Mucosa of rectum (tissue), 2 donors: ENCODE measurements at regions not wholly inside any gene's neighbourhood (a gene's known extent, or its start where the extent isn't known, plus 50 kb on each side); places are given as distances from the start of the nearest gene placed in this dataset.

Source experiments
- H3K27ac ChIP-seq, 2 donors: one replicate each; pipeline ENCODE4 v1.7.0; 2013; ENCODE audit warnings: inconsistent platforms in 2 of 2, low read depth in 2 of 2, low read length in 2 of 2
- H3K27me3 ChIP-seq, 2 donors: one replicate each; pipeline ENCODE4 v1.7.0; 2013; ENCODE audit warnings: low read length in 2 of 2; ENCODE audit not compliant: control insufficient read depth in 2 of 2, insufficient read depth in 2 of 2
- H3K36me3 ChIP-seq, 2 donors: one replicate each; pipeline ENCODE4 v1.7.0; 2013; ENCODE audit warnings: low read length in 2 of 2; ENCODE audit not compliant: control insufficient read depth in 2 of 2, insufficient read depth in 2 of 2
- H3K4me1 ChIP-seq, 2 donors: one replicate each; pipeline ENCODE4 v1.7.0; 2013; ENCODE audit warnings: low read length in 2 of 2, mild to moderate bottlenecking in 1 of 2; ENCODE audit not compliant: control insufficient read depth in 2 of 2, insufficient read depth in 2 of 2
- H3K4me3 ChIP-seq, 2 donors: one replicate each; pipeline ENCODE4 v1.7.0; 2013; ENCODE audit warnings: low read length in 2 of 2
- H3K9ac ChIP-seq, 2 donors: one replicate each; pipeline ENCODE4 v1.7.0; 2013; ENCODE audit warnings: low read length in 2 of 2, low read depth in 1 of 2, mild to moderate bottlenecking in 1 of 2
- H3K9me3 ChIP-seq, 2 donors: one replicate each; pipeline ENCODE4 v1.7.0; 2013; ENCODE audit warnings: low read length in 2 of 2; ENCODE audit not compliant: control insufficient read depth in 2 of 2
- donor health status: healthy.
- donor health status: Normal muscosa, but diverticular disease.

DNA sequence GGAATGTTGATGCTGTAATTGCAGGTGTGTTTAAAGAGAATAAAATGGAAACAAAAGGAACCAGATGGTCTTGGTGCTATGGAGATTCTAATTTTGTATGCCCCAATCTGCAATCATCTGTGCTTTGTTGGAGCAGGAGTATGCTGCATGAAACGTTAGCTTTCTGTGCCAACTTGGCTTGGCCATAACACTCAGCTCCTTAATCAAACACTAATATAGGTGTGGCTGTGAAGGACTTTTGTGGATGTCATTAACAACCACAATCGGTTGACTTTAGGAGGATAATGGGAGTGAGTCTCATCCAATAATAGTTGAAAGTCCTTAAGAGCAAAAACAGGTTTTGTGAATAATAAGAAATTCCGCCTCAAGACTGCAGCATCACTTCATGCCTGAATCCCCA lies 399.2 kb downstream of the NLGN4X start:
- no peaks in the 10 kb centered on the region for H3K36me3 ChIP-seq
- no peaks in the 10 kb centered on the region for H3K9me3 ChIP-seq
- H3K9ac ChIP-seq = no peak overlapping the region
- H3K4me3 ChIP-seq = no peak overlapping the region
- no peaks in the 10 kb centered on the region for H3K4me1 ChIP-seq
- no peak overlapping the region for H3K27ac ChIP-seq
- no peaks in the 10 kb centered on the region for H3K27me3 ChIP-seq

DNA sequence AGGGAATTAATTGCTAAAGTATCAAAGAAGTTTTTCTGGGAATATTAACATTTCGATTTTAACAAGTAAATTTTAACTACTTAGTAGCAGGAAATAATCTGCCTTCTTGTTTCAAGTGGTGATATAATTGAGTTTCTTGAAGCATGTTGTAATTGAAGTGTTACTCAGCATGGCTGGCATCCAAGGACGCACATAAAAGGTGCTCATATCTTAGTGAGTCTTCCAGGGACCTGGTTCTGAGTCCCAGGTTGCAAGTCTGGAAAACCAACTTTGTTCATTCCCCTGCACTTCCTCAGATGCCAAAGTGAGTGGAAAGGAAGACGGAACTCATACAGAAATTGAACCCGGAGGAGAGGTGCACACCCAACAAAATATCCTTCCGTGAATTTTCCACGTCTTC lies 399.6 kb downstream of the NLGN4X start:
- no peak overlapping the region for H3K4me3 ChIP-seq
- H3K4me1 ChIP-seq = no peaks in the 10 kb centered on the region
- H3K9me3 ChIP-seq = no peaks in the 10 kb centered on the region
- no peak overlapping the region for H3K9ac ChIP-seq
- no peaks in the 10 kb centered on the region for H3K36me3 ChIP-seq
- H3K27ac ChIP-seq = no peak overlapping the region
- H3K27me3 ChIP-seq = no peaks in the 10 kb centered on the region

DNA sequence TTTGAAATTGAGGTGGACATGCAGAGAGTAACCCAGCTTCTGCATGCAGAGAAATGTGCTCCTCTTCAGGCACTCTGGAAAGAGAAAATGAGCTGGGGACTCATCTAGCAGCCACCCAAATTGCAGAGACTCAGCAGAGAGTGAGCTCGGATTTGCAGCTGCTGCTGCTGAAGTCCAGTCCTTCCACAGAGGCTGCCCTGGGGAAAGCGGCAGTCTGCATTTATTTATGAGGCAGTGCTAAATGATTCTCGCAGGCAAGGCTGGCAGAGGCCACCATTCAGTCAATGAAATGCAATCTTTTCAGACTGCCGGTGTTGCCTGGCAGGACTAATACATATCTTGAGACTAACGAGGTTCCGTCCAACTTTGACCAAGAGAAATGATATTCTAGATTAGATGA lies 404.8 kb downstream of the NLGN4X start:
- Histone ChIP-seq H3K27me3 (no peaks in the 10 kb centered on the region), H3K9me3 (no peaks in the 10 kb centered on the region), H3K4me1 (no peaks in the 10 kb centered on the region)

DNA sequence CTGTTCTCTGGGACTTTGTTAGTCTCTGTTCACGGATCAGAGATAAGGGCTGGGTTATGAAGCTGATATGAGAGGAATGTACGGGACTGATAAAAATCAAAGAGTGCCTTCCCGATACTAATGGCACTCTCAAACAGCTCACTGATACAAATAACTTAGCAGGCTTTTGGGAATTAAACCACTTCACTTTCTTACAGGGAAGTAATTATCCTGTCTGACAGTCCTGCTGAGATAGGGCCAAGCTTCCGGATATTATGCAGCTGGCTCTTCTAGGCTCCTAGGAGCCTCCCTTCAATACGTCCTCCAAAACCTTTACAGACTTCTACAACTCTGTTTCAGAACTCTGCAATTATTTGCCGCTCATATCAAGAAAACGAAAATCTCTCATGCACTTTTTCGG lies 418.0 kb downstream of the NLGN4X start:
- Histone ChIP-seq H3K4me1 (no peaks in the 10 kb centered on the region), H3K27ac (no peak overlapping the region), H3K36me3 (no peaks in the 10 kb centered on the region), H3K9ac (no peak overlapping the region), H3K4me3 (no peak overlapping the region), H3K9me3 (no peaks in the 10 kb centered on the region), H3K27me3 (no peaks in the 10 kb centered on the region)

More for the DNA sequence above, 404.8 kb downstream of the NLGN4X start:
- Histone ChIP-seq H3K9ac (no peak overlapping the region), H3K4me3 (no peak overlapping the region), H3K36me3 (no peaks in the 10 kb centered on the region), H3K27ac (no peak overlapping the region)

DNA sequence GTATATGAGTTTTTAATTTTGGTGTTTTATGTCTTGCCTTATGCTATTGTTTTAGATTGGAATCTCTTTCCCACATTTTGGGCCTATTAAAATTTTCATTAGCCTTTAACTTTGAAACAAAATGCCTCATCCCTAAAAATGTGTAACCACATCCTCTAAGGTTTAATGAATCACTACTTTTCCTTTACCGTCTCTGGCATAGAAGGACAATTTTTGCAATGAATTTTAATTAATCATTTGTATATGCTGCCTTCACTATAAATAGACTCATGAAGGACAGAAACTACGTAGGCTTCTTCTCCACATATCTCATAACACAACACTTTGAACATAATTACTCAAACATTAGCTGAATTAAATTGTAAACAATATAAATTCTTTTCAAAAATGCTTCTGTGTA lies 421.5 kb downstream of the NLGN4X start:
- no peak overlapping the region for H3K4me3 ChIP-seq

DNA sequence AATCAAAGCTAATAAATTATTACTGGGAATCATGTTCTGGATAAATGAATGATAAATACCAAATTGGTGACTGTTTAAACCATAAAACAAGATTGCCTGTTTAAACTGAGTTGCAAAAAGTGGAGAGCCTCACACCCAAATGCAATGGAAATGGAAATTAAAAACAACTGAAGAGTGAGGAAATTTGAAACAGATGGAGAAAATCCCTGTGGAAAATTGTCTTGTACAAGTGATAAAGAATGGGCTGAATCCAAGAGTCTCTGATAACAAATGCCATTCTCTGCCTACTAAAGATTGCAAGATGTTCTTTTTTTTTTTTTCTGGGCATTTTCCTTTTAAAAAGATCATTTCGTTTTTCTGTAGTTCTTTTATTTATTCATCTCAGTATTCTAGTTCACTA lies 426.3 kb downstream of the NLGN4X start:
- Histone ChIP-seq H3K27me3 (no peaks in the 10 kb centered on the region), H3K9ac (no peak overlapping the region), H3K9me3 (no peaks in the 10 kb centered on the region), H3K27ac (no peak overlapping the region), H3K36me3 (no peaks in the 10 kb centered on the region), H3K4me1 (no peaks in the 10 kb centered on the region), H3K4me3 (no peak overlapping the region)

More for the DNA sequence above, 421.5 kb downstream of the NLGN4X start:
- Histone ChIP-seq H3K36me3 (no peaks in the 10 kb centered on the region), H3K27ac (no peak overlapping the region), H3K27me3 (no peaks in the 10 kb centered on the region), H3K4me1 (no peaks in the 10 kb centered on the region), H3K9me3 (no peaks in the 10 kb centered on the region), H3K9ac (no peak overlapping the region)

DNA sequence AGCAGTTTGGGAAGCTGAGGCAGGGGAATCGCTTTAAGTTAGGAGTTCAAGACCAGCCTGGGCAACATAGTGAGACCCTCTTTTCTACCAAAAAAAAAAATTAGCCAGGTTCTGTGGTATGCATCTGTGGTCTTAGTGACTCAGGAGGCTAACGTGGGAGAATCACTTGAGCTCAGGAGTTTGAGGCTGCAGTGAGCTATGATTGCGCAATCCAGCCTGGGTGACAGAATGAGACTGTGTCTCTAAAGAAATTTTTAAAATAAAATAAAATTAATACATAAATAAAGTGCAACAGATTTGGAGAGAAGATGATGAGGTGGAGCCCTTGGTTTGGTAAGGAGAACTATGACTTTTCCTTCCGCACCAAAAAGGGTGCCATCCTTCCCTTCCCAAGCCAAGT lies 436.9 kb downstream of the NLGN4X start:
- H3K4me1 ChIP-seq = no peaks in the 10 kb centered on the region

DNA sequence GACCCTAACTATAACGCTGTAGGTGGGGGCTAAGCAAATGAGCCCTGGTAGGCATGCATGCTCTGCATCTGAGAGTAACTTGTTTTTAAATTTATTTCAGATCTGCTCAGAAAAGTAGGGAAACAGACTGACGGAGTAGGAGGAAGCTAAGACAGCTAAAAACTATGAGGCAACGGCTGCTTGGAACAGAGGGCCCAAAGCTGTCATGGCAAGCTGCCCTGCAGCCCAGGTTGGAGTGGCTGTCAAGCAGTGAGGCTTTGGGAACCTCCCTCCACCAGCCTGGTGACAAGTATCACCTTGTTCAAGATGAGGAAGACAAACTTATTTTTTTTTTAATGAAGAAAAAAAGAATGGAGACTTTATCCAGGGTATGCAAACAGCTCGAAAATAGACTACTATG lies 439.8 kb downstream of the NLGN4X start:
- Histone ChIP-seq H3K4me1 (no peaks in the 10 kb centered on the region), H3K4me3 (no peak overlapping the region)

More for the DNA sequence above, 436.9 kb downstream of the NLGN4X start:
- H3K27ac ChIP-seq = no peak overlapping the region
- H3K9ac ChIP-seq = no peak overlapping the region
- no peak overlapping the region for H3K4me3 ChIP-seq
- H3K27me3 ChIP-seq = no peaks in the 10 kb centered on the region
- H3K36me3 ChIP-seq = no peaks in the 10 kb centered on the region
- no peaks in the 10 kb centered on the region for H3K9me3 ChIP-seq

DNA sequence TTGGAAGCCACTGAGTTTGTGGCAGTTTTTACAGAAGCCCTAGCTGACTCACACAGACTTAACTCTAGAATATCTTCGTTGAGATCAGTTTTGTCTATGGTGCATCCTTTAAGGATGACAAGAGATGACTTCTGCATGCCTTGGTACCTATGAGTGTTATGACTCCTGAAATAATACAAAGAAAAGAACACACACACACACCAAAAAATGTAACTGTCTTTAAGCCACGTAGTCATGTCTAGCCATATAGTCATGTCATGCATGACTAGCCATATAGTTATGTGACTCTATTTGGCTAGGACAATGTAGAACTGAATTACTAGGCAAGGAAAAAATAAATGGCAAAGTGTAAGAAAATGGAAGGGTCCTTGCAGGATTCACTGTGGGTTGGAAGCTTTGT lies 447.8 kb downstream of the NLGN4X start:
- Histone ChIP-seq H3K9me3 (peaks cover 0 to 3% of the 10 kb centered on the region in 2 donors), H3K27me3 (no peaks in the 10 kb centered on the region), H3K36me3 (no peaks in the 10 kb centered on the region), H3K27ac (no peak overlapping the region), H3K9ac (no peak overlapping the region), H3K4me3 (no peak overlapping the region), H3K4me1 (no peaks in the 10 kb centered on the region)

More for the DNA sequence above, 439.8 kb downstream of the NLGN4X start:
- H3K36me3 ChIP-seq = no peaks in the 10 kb centered on the region
- no peaks in the 10 kb centered on the region for H3K27me3 ChIP-seq
- H3K9me3 ChIP-seq = no peaks in the 10 kb centered on the region
- no peak overlapping the region for H3K27ac ChIP-seq
- no peak overlapping the region for H3K9ac ChIP-seq

DNA sequence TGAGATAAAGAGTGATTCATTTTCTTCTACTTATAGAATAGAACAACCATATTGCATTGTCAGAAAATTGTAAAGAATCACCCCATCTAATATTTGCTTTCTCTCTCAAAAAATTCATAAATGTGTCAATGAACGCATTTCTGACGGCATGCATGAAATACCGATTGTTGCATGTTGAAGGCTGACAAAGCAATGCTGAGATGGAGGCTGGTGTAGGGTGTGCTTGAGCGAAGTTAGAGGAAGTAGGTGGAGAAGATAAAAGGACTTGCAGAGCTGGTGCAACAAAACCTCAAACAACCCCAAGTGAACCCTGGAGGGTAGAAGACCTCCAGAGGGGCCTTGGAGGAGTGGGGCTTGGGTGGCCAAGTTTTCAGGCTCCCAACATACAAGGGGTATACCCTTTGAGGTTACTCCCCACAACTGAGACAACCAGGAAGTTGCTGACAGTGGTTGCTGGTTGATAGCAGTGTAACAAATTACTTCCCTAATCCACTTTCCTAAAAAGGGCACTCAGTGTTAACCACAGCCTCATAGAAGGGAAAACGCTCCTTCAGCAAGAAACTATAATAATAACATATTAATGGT lies 452.7 kb downstream of the NLGN4X start:
- Histone ChIP-seq H3K27me3 (no peaks in the 10 kb centered on the region), H3K9me3 (peaks cover 0 to 3% of the 10 kb centered on the region in 2 donors)

DNA sequence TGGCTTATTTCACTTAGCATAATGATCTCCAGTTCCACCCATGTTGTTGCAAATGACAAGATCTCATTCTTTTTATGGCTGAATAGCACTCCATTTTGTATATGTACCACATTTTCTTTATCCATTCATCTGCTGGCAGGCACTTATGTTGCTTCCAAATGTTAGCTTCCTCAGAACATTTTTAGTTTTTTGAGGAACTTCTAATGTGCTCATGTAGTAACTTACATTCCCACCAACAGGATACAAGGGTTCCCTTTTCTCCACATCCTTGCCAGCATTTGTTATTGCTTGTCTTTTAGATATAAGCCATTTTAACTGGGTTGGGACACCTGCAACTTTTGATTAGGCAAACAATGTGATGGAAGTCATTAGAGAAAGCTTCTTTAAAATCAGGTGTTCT lies 454.2 kb downstream of the NLGN4X start:
- no peak overlapping the region for H3K27ac ChIP-seq
- no peaks in the 10 kb centered on the region for H3K27me3 ChIP-seq
- H3K9ac ChIP-seq = no peak overlapping the region
- H3K36me3 ChIP-seq = no peaks in the 10 kb centered on the region
- H3K4me3 ChIP-seq = no peak overlapping the region
- H3K4me1 ChIP-seq = no peaks in the 10 kb centered on the region
- peaks cover 0 to 3% of the 10 kb centered on the region in 2 donors for H3K9me3 ChIP-seq

More for the DNA sequence above, 452.7 kb downstream of the NLGN4X start:
- no peaks in the 10 kb centered on the region for H3K4me1 ChIP-seq
- no peak overlapping the region for H3K9ac ChIP-seq
- H3K36me3 ChIP-seq = no peaks in the 10 kb centered on the region
- no peak overlapping the region for H3K27ac ChIP-seq
- no peak overlapping the region for H3K4me3 ChIP-seq
